GM12874 (cell line): ENCODE measurements at regions not wholly inside any gene's neighbourhood (a gene's known extent, or its start where the extent isn't known, plus 50 kb on each side); places are given as distances from the start of the nearest gene placed in this dataset.

ENCODE experiments used
- CTCF ChIP-seq: IDR thresholded peaks from 2 replicates; pipeline ENCODE4 v1.5.1; 2011; ENCODE audit warnings: low read depth, mild to moderate bottlenecking, control low read depth, low read length, moderate library complexity; ENCODE audit not compliant: insufficient read depth

DNA sequence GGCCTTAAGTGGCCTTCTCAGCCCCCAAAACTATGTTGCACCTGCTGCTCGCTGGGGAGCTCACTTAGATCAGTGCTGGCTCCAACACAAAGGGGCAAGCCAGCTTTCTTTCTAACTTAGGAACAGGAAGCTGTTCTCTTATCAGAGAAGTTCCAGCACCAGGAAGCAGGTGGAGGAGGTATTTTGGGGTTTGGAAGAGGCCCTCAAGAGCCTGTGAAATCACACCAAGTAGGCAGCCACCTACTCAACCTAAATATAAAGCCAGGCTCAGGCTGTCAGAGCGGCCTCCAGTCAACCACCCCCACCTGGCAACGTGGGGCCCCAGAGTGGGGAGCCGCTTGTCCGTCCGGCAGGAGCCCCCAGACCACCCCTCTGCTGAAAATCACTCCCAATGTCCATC lies 152.8 kb downstream of the OLFM1 start:
- no peak for TF ChIP-seq CTCF

DNA sequence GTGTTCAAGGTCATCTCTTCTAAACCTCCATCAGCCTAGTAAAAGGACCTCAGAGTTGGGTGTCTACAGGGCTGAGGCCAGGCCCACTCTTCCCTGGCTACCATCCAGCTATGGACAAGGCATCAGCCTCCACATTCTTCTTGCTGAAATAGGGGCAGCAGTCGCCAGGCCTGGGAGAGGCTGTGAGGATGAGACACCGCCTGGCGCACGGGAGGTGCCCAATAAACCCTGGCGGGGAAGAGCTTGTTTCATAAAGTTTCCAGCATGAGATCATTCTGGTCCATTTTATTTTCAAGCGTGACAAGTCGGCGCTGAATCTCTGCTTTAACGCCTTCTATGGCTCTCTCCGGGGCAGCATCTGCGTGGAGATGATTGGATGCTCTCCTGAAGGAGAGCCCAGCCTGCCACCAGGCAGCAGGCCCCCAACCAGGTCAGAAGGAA lies 153.4 kb downstream of the OLFM1 start:
- no peak for TF ChIP-seq CTCF

GRCh38 chr9:135241381-135242048 lies 154.0 kb downstream of the OLFM1 start:
- no peak for TF ChIP-seq CTCF

DNA sequence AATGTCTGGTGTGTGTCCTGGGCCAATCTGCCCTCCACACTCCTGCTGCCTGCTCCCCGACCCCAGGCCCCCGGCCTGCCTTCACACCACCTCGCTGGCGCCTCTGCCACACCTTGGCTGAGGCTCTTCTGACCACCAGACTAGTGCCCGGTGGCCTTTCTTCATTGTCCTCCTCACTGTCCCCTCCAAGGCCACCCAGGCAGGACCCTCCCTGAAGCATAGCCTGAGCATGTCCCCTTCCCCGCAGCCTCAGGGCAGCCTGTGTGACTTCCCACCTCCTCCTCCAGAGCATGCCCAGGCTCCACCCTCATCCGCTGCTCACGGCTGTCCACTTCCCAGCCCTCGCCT lies 154.6 kb downstream of the OLFM1 start:
- TF ChIP-seq CTCF = no peak

GRCh38 chr9:135242406-135242805 lies 154.9 kb downstream of the OLFM1 start:
- no peak for TF ChIP-seq CTCF

- no peak for TF ChIP-seq CTCF
These were observed 156.0 kb downstream of the OLFM1 start for GRCh38 chr9:135243201-135244190.
